ENCODE measurements at regions not wholly inside any gene's neighbourhood (a gene's known extent, or its start where the extent isn't known, plus 50 kb on each side); places are given as distances from the start of the nearest gene placed in this dataset.
"Not testable (repeated sequence)": the region's sequence is repeated elsewhere in the genome, so short reads cannot be mapped to it uniquely, and the experiment has no call there.

- DNase-seq (ENCODE audit: low read depth in 2 of 2): no peak
Measured at GRCh38 chr11:91326751-91327150, 897.9 kb upstream of the FAT3 start.

GRCh38 chr11:91326280-91326679, 898.3 kb upstream of the FAT3 start:
- no peak for DNase-seq (ENCODE audit: low read depth in 2 of 2)

- DNase-seq (ENCODE audit: low read depth in 2 of 2): no peak
Measured at GRCh38 chr11:91314521-91314920, 910.1 kb upstream of the FAT3 start.

GRCh38 chr11:91312541-91312940, 912.1 kb upstream of the FAT3 start:
- DNase-seq (ENCODE audit: low read depth in 2 of 2): no peak

GRCh38 chr11:91310085-91310484, 914.5 kb upstream of the FAT3 start:
- DNase-seq (ENCODE audit: low read depth in 2 of 2): no peak

- no peak for DNase-seq (ENCODE audit: low read depth in 2 of 2)
Measured at GRCh38 chr11:91308069-91308468, 916.5 kb upstream of the FAT3 start.

- DNase-seq (ENCODE audit: low read depth in 2 of 2): no peak
Measured at GRCh38 chr11:91305402-91305801, 919.2 kb upstream of the FAT3 start.

GRCh38 chr11:91303749-91304148, 920.9 kb upstream of the FAT3 start:
- DNase-seq (ENCODE audit: low read depth in 2 of 2): no peak

- no peak for DNase-seq (ENCODE audit: low read depth in 2 of 2)
Measured at GRCh38 chr11:91299980-91300379, 924.6 kb upstream of the FAT3 start.

- peak; percentile 62 to 64 for DNase-seq (ENCODE audit: low read depth in 2 of 2)
Measured at GRCh38 chr11:91296629-91297028, 928.0 kb upstream of the FAT3 start.

- DNase-seq (ENCODE audit: low read depth in 2 of 2): peak in 1 of 2 experiments; percentile 33
Measured at GRCh38 chr11:91295591-91295990, 929.0 kb upstream of the FAT3 start.

GRCh38 chr11:91293119-91293518, 931.5 kb upstream of the FAT3 start:
- no peak for DNase-seq (ENCODE audit: low read depth in 2 of 2)

- no peak for DNase-seq (ENCODE audit: low read depth in 2 of 2)
Measured at GRCh38 chr11:91272089-91272488, 952.5 kb upstream of the FAT3 start.

GRCh38 chr11:91268512-91269295, 955.9 kb upstream of the FAT3 start:
- not testable (repeated sequence) for DNase-seq (ENCODE audit: low read depth in 2 of 2)

- no peak for DNase-seq (ENCODE audit: low read depth in 2 of 2)
Measured at GRCh38 chr11:91265946-91266345, 958.7 kb upstream of the FAT3 start.

GRCh38 chr11:91264481-91264880, 960.1 kb upstream of the FAT3 start:
- no peak for DNase-seq (ENCODE audit: low read depth in 2 of 2)

- DNase-seq (ENCODE audit: low read depth in 2 of 2): no peak
Measured at GRCh38 chr11:91263496-91264365, 960.9 kb upstream of the FAT3 start.

GRCh38 chr11:91261513-91261912, 963.1 kb upstream of the FAT3 start:
- no peak for DNase-seq (ENCODE audit: low read depth in 2 of 2)

GRCh38 chr11:91258876-91259275, 965.7 kb upstream of the FAT3 start:
- DNase-seq (ENCODE audit: low read depth in 2 of 2): peak in 1 of 2 experiments; percentile 33

GRCh38 chr11:91257667-91258066, 967.0 kb upstream of the FAT3 start:
- peak; percentile 73 to 79 for DNase-seq (ENCODE audit: low read depth in 2 of 2)

- DNase-seq (ENCODE audit: low read depth in 2 of 2): no peak
Measured at GRCh38 chr11:91248199-91248807, 976.3 kb upstream of the FAT3 start.

- DNase-seq (ENCODE audit: low read depth in 2 of 2): no peak
Measured at GRCh38 chr11:91247009-91247735, 977.4 kb upstream of the FAT3 start.

Data from fibroblast of skin of left quadriceps (primary cell).